SK-N-SH treated with all-trans-retinoic acid at 6 μM for 48 hours (cell line): ENCODE measurements at regions not wholly inside any gene's neighbourhood (a gene's known extent, or its start where the extent isn't known, plus 50 kb on each side); places are given as distances from the start of the nearest gene placed in this dataset.

Experiments
- ATAC-seq: fragments of 200-7000 bp; cut with Tn5 transposase; 3 replicates; pipeline ENCODE4 v1.9.1; 2020; ENCODE audit warnings: mild to moderate bottlenecking, moderate library complexity
- ARNTL ChIP-seq: fragments of 450-650 bp; formaldehyde crosslinking; IDR thresholded peaks from 2 replicates; pipeline ENCODE4 v1.5.0; 2020; ENCODE audit warnings: low read depth, mild to moderate bottlenecking, moderate library complexity, borderline replicate concordance
- BACH2 ChIP-seq: fragments of 250-450 bp; sonication (Bioruptor Pico); IDR thresholded peaks from 2 replicates; pipeline ENCODE4 v1.9.0; 2021; ENCODE audit warnings: mild to moderate bottlenecking, borderline replicate concordance
- CSDC2 ChIP-seq: fragments of 250-450 bp; sonication (Bioruptor Pico); IDR thresholded peaks from 2 replicates; pipeline ENCODE4 v1.5.0; 2020; ENCODE audit warnings: mild to moderate bottlenecking, moderate library complexity
- ESRRG ChIP-seq: fragments of 250-450 bp; sonication (Bioruptor Pico); IDR thresholded peaks from 2 replicates; pipeline ENCODE4 v1.6.1; 2021; ENCODE audit warnings: mild to moderate bottlenecking
- GLIS3 ChIP-seq: fragments of 250-450 bp; sonication (Bioruptor Pico); IDR thresholded peaks from 2 replicates; pipeline ENCODE4 v1.5.0; 2020; ENCODE audit warnings: mild to moderate bottlenecking, moderate library complexity
- ISL1 ChIP-seq: fragments of 250-450 bp; sonication (Bioruptor Pico); IDR thresholded peaks from 2 replicates; pipeline ENCODE4 v2.1.2; 2022; ENCODE audit warnings: mild to moderate bottlenecking, moderate library complexity
- OSR1 ChIP-seq: fragments of 250-450 bp; sonication (Bioruptor Pico); IDR thresholded peaks from 2 replicates; pipeline ENCODE4 v1.8.0; 2022; ENCODE audit warnings: moderate library complexity, mild to moderate bottlenecking, inconsistent platforms
- PPARA ChIP-seq: fragments of 250-450 bp; sonication (Bioruptor Pico); IDR thresholded peaks from 2 replicates; pipeline ENCODE4 v1.5.0; 2020; ENCODE audit warnings: mild to moderate bottlenecking, borderline replicate concordance
- RARB ChIP-seq: fragments of 250-450 bp; sonication (Bioruptor Pico); IDR thresholded peaks from 2 replicates; pipeline ENCODE4 v1.8.0; 2021; ENCODE audit warnings: mild to moderate bottlenecking, moderate library complexity
- SNAI2 ChIP-seq: fragments of 250-450 bp; sonication (Bioruptor Pico); IDR thresholded peaks from 2 replicates; pipeline ENCODE4 v1.5.0; 2020; ENCODE audit warnings: mild to moderate bottlenecking, moderate library complexity
- TCF4 ChIP-seq: fragments of 250-450 bp; sonication (Bioruptor Pico); IDR thresholded peaks from 2 replicates; pipeline ENCODE4 v1.8.0; 2021; ENCODE audit warnings: mild to moderate bottlenecking, moderate library complexity, borderline replicate concordance
- TOX ChIP-seq: fragments of 250-450 bp; sonication (Bioruptor Pico); IDR thresholded peaks from 2 replicates; pipeline ENCODE4 v1.8.0; 2021; ENCODE audit warnings: mild to moderate bottlenecking, moderate library complexity, borderline replicate concordance
- ZC3H10 ChIP-seq: fragments of 250-450 bp; sonication (Bioruptor Pico); IDR thresholded peaks from 2 replicates; pipeline ENCODE4 v1.5.1; 2021; ENCODE audit warnings: mild to moderate bottlenecking, moderate library complexity
- ZFP3 ChIP-seq: fragments of 250-450 bp; sonication (Bioruptor Pico); IDR thresholded peaks from 2 replicates; pipeline ENCODE4 v1.5.0; 2020; ENCODE audit warnings: mild to moderate bottlenecking, moderate library complexity
- ZFP30 ChIP-seq: fragments of 450-650 bp; formaldehyde crosslinking; IDR thresholded peaks from 2 replicates; pipeline ENCODE4 v1.5.0; 2022; ENCODE audit warnings: mild to moderate bottlenecking, moderate library complexity
- ZNF70 ChIP-seq: fragments of 450-650 bp; formaldehyde crosslinking; IDR thresholded peaks from 2 replicates; pipeline ENCODE4 v1.5.0; 2020; ENCODE audit warnings: mild to moderate bottlenecking, moderate library complexity
- TF ChIP-seq, protein P1 (sequence below): fragments of 250-450 bp; sonication (Bioruptor Pico); IDR thresholded peaks from 2 replicates; pipeline ENCODE4 v1.5.0; 2020; ENCODE audit warnings: mild to moderate bottlenecking, moderate library complexity
- TF ChIP-seq, protein P2 (sequence below): fragments of 250-450 bp; sonication (Bioruptor Pico); IDR thresholded peaks from 2 replicates; pipeline ENCODE4 v1.8.0; 2020; ENCODE audit warnings: mild to moderate bottlenecking, moderate library complexity, borderline replicate concordance

DNA sequence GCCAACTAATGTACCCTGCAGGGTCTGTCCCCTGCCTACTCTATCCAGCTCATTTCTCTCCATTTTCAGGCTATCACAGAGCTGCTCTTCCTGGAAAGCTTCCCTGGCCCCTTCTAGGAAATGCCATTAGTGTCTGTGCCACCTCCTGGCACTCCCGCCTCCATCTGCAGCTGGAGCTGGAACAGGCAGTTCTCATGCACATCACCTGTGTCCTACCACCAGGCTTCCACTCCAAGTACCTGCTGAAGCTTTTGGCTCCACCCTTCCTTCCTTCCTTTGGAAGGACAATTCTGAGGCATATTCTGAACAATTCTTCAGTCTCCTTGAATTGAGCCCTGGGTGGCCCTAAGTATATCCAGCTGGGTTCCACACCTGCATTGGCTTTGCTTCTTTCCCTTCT is 156.2 kb upstream of the ZNF618 start:
- TF ChIP-seq, protein P1, sequence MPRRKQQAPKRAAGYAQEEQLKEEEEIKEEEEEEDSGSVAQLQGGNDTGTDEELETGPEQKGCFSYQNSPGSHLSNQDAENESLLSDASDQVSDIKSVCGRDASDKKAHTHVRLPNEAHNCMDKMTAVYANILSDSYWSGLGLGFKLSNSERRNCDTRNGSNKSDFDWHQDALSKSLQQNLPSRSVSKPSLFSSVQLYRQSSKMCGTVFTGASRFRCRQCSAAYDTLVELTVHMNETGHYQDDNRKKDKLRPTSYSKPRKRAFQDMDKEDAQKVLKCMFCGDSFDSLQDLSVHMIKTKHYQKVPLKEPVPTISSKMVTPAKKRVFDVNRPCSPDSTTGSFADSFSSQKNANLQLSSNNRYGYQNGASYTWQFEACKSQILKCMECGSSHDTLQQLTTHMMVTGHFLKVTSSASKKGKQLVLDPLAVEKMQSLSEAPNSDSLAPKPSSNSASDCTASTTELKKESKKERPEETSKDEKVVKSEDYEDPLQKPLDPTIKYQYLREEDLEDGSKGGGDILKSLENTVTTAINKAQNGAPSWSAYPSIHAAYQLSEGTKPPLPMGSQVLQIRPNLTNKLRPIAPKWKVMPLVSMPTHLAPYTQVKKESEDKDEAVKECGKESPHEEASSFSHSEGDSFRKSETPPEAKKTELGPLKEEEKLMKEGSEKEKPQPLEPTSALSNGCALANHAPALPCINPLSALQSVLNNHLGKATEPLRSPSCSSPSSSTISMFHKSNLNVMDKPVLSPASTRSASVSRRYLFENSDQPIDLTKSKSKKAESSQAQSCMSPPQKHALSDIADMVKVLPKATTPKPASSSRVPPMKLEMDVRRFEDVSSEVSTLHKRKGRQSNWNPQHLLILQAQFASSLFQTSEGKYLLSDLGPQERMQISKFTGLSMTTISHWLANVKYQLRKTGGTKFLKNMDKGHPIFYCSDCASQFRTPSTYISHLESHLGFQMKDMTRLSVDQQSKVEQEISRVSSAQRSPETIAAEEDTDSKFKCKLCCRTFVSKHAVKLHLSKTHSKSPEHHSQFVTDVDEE (CRISPR knock-in tag) = no peak
- TF ChIP-seq TCF4 (CRISPR knock-in tag) (no peak), CSDC2 (CRISPR knock-in tag) (no peak), ISL1 (CRISPR knock-in tag) (no peak), TOX (CRISPR knock-in tag) (no peak), ESRRG (CRISPR knock-in tag) (no peak), ZFP3 (no peak), RARB (CRISPR knock-in tag) (no peak), ZFP30 (CRISPR knock-in tag) (no peak), ARNTL (no peak), GLIS3 (CRISPR knock-in tag) (no peak)
- ATAC-seq = no peak

DNA sequence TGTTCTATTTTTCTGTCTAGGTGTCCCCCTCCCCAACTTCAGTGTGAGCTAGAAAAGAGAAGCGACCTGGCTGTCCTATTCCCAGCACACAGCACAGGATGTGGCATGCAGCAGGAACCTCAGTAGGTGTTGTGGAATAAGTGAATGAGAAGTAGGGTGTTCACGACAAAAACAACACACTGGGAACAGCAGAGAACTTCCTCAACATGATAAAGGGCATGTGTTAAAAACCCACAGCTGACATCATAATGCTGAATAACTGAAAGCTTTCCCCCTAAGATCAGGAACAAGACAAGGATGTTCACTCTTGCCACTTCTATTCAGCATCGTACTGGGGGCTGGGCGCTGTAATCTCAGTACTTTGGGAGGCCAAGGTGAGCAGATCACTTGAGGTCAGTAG is 155.6 kb upstream of the ZNF618 start:
- no peak for ATAC-seq
- TF ChIP-seq ZFP30 (CRISPR knock-in tag) (no peak), CSDC2 (CRISPR knock-in tag) (no peak), RARB (CRISPR knock-in tag) (no peak), ZFP3 (no peak), SNAI2 (CRISPR knock-in tag) (no peak)
- TF ChIP-seq, protein P1 (CRISPR knock-in tag) = no peak

DNA sequence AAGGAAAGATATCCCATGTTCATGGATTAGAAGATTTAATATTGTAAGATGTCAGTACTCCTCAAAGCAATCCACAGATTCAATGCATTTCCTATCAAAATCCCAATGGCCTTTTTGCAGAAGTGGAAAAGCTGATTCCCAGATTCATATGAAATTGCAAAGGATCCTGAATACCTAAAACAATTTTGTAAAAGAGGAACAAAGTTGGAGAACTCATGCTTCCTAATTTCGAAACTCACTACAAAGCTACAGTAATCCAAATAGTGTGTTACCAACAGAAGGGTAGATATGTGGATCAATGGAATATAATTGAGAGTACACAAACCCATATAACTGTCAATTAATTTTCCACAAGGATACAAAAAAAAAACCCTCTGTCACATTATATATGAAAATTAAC is 154.3 kb upstream of the ZNF618 start:
- no peak for TF ChIP-seq ZC3H10 (CRISPR knock-in tag)
- no peak for TF ChIP-seq TCF4 (CRISPR knock-in tag)
- no peak for TF ChIP-seq BACH2 (CRISPR knock-in tag)
- TF ChIP-seq, protein P2, sequence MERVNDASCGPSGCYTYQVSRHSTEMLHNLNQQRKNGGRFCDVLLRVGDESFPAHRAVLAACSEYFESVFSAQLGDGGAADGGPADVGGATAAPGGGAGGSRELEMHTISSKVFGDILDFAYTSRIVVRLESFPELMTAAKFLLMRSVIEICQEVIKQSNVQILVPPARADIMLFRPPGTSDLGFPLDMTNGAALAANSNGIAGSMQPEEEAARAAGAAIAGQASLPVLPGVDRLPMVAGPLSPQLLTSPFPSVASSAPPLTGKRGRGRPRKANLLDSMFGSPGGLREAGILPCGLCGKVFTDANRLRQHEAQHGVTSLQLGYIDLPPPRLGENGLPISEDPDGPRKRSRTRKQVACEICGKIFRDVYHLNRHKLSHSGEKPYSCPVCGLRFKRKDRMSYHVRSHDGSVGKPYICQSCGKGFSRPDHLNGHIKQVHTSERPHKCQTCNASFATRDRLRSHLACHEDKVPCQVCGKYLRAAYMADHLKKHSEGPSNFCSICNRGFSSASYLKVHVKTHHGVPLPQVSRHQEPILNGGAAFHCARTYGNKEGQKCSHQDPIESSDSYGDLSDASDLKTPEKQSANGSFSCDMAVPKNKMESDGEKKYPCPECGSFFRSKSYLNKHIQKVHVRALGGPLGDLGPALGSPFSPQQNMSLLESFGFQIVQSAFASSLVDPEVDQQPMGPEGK (CRISPR knock-in tag) = no peak
- TF ChIP-seq OSR1 = no peak
- TF ChIP-seq PPARA = no peak
- TF ChIP-seq SNAI2 (CRISPR knock-in tag) = no peak
- ATAC-seq = no peak

DNA sequence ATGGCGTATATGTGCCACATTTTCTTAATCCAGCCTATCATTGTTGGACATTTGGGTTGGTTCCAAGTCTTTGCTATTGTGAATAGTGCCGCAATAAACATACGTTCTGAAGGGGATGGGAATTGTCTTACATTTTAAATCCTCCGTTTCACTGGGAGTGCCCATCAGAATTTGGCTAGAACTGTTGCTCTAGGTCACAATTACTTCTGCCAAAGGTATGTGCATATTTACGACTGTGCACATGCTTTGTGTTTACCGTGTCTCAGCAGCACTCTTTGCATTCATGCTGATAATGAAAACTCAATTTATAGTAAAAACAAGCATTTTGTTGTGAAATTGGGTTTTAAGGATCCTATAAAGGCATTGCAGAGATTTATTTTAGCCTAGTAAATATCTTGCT is 151.9 kb upstream of the ZNF618 start:
- TF ChIP-seq TCF4 (CRISPR knock-in tag) = no peak
- no peak for TF ChIP-seq RARB (CRISPR knock-in tag)
- no peak for TF ChIP-seq CSDC2 (CRISPR knock-in tag)
- no peak for TF ChIP-seq GLIS3 (CRISPR knock-in tag)
- no peak for ATAC-seq

DNA sequence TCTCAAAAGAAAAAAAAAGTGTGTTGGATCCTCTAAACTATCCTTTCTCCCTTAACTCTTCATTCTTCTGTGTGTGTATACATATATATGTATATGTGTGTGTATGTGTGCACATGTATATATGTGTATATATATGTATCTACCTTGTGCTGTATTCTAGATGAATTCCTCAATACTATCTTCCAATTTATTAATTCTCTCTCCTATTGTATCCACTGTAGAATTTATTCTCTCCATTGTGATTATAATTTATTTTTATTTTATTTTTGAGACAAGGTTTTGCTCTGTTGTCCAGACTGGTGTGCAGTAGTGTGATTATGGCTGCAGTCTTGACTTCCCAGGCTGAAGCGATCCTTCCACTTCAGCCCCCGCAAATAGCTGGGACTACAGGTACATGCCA is 147.1 kb upstream of the ZNF618 start:
- TF ChIP-seq ZNF70 (CRISPR knock-in tag) = no peak
- peak; percentile 91 for TF ChIP-seq ZFP30 (CRISPR knock-in tag)
- ATAC-seq = no peak

DNA sequence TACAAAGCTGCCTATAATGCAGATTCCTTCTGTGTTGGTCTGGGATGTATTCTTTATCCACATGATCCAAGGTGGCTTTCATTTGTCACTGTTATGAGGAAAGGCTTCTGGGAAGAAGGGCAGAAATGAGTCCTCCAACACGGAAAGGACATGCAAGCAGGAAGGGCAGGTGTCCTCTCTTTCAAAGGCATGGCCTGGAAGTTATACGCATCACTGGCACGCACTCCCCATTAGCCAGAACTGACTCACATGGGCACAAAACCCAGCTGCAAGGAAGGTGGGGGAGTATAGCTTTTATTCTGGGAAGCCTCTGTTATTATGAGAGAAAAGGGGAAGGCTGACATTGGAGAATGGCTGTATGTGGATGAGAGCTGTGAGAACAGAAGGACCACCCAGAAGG is 141.3 kb upstream of the ZNF618 start:
- no peak for ATAC-seq
- no peak for TF ChIP-seq ZFP3
- no peak for TF ChIP-seq PPARA
- no peak for TF ChIP-seq ISL1 (CRISPR knock-in tag)
